ENCODE measurements at regions not wholly inside any gene's neighbourhood (a gene's known extent, or its start where the extent isn't known, plus 50 kb on each side); places are given as distances from the start of the nearest gene placed in this dataset.

DNA sequence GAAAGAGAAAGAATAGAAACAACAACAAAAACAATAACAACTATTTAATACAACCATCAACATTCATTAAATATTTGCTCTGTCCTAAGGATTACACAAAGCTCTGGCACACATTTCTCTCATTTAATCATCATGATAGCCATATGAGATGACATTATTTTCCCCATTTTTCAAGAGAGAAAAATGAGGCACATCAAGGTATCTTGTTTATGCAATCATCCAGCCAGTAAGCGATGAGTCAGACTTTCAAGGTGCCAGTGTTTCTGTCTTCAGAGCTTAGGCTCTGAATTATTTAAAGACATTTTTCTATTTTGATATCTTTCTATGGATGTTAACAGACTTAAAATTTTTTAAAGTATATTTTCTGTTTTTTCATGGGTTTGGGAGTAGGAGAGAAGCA, 541.8 kb upstream of the SMIM31 start:
- no peak overlapping the region for H3K4me3 ChIP-seq (ENCODE audit: low read depth, low read length)
- no peak for TF ChIP-seq CTCF (IDR thresholded peaks at IDR 0.05; ENCODE audit: borderline replicate concordance, insufficient read depth, low read depth, low read length)

- H3K4me3 ChIP-seq (ENCODE audit: low read depth, low read length): no peak overlapping the region
- TF ChIP-seq CTCF (IDR thresholded peaks at IDR 0.05; ENCODE audit: borderline replicate concordance, insufficient read depth, low read depth, low read length): no peak
These were observed 541.2 kb upstream of the SMIM31 start for GRCh38 chr4:164212714-164213113.

- H3K4me3 ChIP-seq (ENCODE audit: low read depth, low read length): no peak overlapping the region
- TF ChIP-seq CTCF (IDR thresholded peaks at IDR 0.05; ENCODE audit: borderline replicate concordance, insufficient read depth, low read depth, low read length): no peak
These were observed 538.7 kb upstream of the SMIM31 start for GRCh38 chr4:164215113-164215741.

DNA sequence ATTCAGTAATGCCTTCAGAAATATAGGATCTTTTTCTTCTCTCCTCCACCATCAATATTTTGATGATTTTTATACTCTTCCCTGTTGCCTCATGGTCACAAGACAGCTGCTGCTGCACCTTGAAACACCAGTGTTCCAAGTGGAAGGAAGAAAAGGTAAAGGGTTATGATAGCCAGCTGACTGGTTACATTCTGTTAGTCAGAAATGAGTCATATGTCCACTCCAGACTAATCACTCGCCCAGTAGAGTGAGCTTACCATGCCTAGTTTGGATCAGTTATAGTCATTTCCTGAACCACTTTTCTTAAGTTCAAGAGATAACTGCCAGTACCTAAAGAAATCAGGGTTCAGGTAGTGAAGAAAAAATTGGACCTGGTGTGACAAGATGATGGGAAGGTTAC, 532.3 kb upstream of the SMIM31 start:
- H3K4me3 ChIP-seq (ENCODE audit: low read depth, low read length): no peak overlapping the region
- TF ChIP-seq CTCF (IDR thresholded peaks at IDR 0.05; ENCODE audit: borderline replicate concordance, insufficient read depth, low read depth, low read length): no peak

DNA sequence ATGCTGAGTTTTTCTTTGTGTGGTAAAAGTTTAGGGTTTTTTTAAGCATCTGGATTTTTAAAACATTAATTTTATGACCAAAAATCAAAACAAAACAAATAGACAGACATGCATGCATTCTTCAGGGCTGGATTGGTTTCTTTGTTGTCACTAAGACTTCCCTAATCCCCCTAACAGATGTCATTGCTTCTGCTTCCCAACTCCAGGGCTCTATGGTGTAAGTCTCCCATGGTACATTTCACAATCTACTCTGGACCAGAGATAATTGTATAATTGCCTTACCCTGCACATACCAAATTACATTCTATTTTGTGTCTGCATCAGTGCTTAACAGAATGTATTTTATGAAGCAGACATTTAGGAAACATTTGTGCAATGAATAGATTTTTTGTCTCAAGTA, 529.1 kb upstream of the SMIM31 start:
- no peak for TF ChIP-seq CTCF (IDR thresholded peaks at IDR 0.05; ENCODE audit: borderline replicate concordance, insufficient read depth, low read depth, low read length)
- H3K4me3 ChIP-seq (ENCODE audit: low read depth, low read length): no peak overlapping the region

- no peak for TF ChIP-seq CTCF (IDR thresholded peaks at IDR 0.05; ENCODE audit: borderline replicate concordance, insufficient read depth, low read depth, low read length)
- no peak overlapping the region for H3K4me3 ChIP-seq (ENCODE audit: low read depth, low read length)
These were observed 524.7 kb upstream of the SMIM31 start for GRCh38 chr4:164229255-164229654.

DNA sequence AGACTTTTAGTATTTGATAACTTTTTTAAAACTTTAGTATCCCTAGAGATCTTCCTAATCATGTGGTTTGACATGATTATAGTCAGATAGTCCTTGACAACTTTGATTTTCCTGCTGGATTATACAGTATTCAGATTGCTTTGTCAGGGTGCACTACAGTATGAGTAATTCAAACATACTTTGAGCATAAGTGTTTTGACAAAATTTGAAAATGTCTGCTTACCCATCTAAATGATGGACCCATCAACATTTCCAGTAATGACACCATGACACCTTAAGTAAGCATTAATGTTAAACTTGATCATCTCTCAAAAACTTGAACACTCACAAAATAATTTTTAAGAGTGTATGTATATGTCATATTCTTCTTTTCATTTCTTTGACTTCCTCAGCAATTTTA, 514.5 kb upstream of the SMIM31 start:
- H3K4me3 ChIP-seq (ENCODE audit: low read depth, low read length): no peak overlapping the region
- no peak for TF ChIP-seq CTCF (IDR thresholded peaks at IDR 0.05; ENCODE audit: borderline replicate concordance, insufficient read depth, low read depth, low read length)
